A673 (cell line): ENCODE measurements at regions not wholly inside any gene's neighbourhood (a gene's known extent, or its start where the extent isn't known, plus 50 kb on each side); places are given as distances from the start of the nearest gene placed in this dataset.

ENCODE experiments used
- EZH2 ChIP-seq: fragments of 200-600 bp; sonication (generic); IDR thresholded peaks from 2 replicates; pipeline ENCODE4 v1.6.1; 2017; ENCODE audit warnings: borderline replicate concordance, low read depth, mild to moderate bottlenecking, mixed read lengths, antibody characterized with exemption, low read length; ENCODE audit not compliant: poor library complexity, severe bottlenecking
- TF ChIP-seq, protein P1 (sequence below): fragments of 300-800, 200-600 bp; sonication (generic); conservative IDR thresholded peaks from 2 replicates; pipeline ENCODE4 v1.5.1; 2017; ENCODE audit warnings: low read depth, mild to moderate bottlenecking, antibody characterized with exemption, low read length, moderate library complexity, mixed read lengths

DNA sequence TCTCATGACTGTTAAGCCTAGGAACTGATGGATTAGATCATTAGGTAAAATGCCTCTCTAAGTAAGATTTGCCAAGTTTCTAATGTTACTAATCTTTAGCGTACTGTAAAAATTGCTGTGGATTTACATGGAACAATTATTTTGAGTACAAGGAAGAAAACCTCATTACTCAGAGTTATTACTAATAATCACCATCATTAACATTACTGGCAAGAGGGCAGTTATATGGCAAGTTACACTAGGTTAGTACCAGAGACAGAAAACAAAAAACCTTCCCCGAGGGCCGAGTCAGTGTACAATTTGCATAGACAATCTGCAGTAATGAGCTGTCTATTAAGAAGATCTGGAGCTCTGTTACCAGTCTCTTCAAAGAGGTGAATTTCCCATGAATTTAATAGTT lies 775.6 kb downstream of the GATA3 start:
- TF ChIP-seq, protein P1, sequence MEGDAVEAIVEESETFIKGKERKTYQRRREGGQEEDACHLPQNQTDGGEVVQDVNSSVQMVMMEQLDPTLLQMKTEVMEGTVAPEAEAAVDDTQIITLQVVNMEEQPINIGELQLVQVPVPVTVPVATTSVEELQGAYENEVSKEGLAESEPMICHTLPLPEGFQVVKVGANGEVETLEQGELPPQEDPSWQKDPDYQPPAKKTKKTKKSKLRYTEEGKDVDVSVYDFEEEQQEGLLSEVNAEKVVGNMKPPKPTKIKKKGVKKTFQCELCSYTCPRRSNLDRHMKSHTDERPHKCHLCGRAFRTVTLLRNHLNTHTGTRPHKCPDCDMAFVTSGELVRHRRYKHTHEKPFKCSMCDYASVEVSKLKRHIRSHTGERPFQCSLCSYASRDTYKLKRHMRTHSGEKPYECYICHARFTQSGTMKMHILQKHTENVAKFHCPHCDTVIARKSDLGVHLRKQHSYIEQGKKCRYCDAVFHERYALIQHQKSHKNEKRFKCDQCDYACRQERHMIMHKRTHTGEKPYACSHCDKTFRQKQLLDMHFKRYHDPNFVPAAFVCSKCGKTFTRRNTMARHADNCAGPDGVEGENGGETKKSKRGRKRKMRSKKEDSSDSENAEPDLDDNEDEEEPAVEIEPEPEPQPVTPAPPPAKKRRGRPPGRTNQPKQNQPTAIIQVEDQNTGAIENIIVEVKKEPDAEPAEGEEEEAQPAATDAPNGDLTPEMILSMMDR: no peak
- no peak for TF ChIP-seq EZH2
